ENCODE measurements at regions not wholly inside any gene's neighbourhood (a gene's known extent, or its start where the extent isn't known, plus 50 kb on each side); places are given as distances from the start of the nearest gene placed in this dataset.
"Not testable (repeated sequence)": the region's sequence is repeated elsewhere in the genome, so short reads cannot be mapped to it uniquely, and the experiment has no call there.

- Mint-ChIP-seq H3K4me3 (no peak overlapping the region), H3K9me3 (no peaks in the 10 kb centered on the region), H3K27me3 (ENCODE audit: insufficient read depth) (no peaks in the 10 kb centered on the region), H3K27ac (no peak overlapping the region), H3K36me3 (ENCODE audit: low read depth) (peaks cover 3% of the 10 kb centered on the region), H3K4me1 (peaks cover 19% of the 10 kb centered on the region)
- Histone ChIP-seq H3K4me3 (ENCODE audit: low read length) (no peak overlapping the region), H3K9ac (ENCODE audit: extremely low read depth, low read length, poor library complexity, severe bottlenecking) (no peak overlapping the region), H3K4me1 (ENCODE audit: control insufficient read depth, insufficient read depth, low read length) (no peaks in the 10 kb centered on the region), H3K9me3 (ENCODE audit: control insufficient read depth, low read length) (no peaks in the 10 kb centered on the region), H3K27me3 (ENCODE audit: control insufficient read depth, insufficient read depth, low read length, poor library complexity, severe bottlenecking) (no peaks in the 10 kb centered on the region), H3K36me3 (ENCODE audit: control insufficient read depth, insufficient read depth, low read length) (no peaks in the 10 kb centered on the region), H3K27ac (ENCODE audit: low read depth, low read length) (no peak overlapping the region)
- DNase-seq, result no peak
- WGBS, 2 experiments (ENCODE audit: insufficient coverage in 1 of 2, insufficient read length in 1 of 2), result 80 to 86% methylated on average over 1 to 2 of the region's 3 CpGs
- TF ChIP-seq CTCF (conservative IDR thresholded peaks at IDR 0.05), result no peak
Observed at GRCh38 chr12:14211947-14212387, 153.5 kb upstream of the ATF7IP start.

DNA sequence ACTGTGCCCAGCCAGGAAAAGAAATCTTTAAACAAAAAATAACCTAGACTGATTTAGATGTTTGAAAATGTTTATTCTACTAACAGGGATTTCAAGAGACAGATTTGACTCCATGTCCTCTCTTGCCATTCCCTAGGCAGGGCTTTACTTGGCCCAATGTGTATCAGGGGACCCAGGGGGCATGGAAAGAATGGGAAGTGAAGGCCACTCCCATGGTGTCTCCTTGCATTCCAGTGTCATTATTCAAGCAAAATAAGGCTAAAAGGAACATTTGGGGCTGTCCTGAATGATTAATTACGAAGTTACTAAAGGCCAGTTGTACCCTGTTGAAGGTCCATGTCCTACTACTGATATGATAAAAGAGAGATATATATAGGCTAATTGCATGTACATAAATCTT, 151.9 kb upstream of the ATF7IP start:
- DNase-seq, result peak; percentile 56
- no peak overlapping the region for H3K4me3 ChIP-seq (ENCODE audit: low read length)
- no peaks in the 10 kb centered on the region for H3K4me1 ChIP-seq (ENCODE audit: control insufficient read depth, insufficient read depth, low read length)
- no peak overlapping the region for H3K4me3 Mint-ChIP-seq
- H3K27me3 Mint-ChIP-seq (ENCODE audit: insufficient read depth), result no peaks in the 10 kb centered on the region
- no peak overlapping the region for H3K27ac ChIP-seq (ENCODE audit: low read depth, low read length)
- no peaks in the 10 kb centered on the region for H3K9me3 Mint-ChIP-seq
- H3K27ac Mint-ChIP-seq, result no peak overlapping the region
- H3K27me3 ChIP-seq (ENCODE audit: control insufficient read depth, insufficient read depth, low read length, poor library complexity, severe bottlenecking), result no peaks in the 10 kb centered on the region
- peaks cover 13% of the 10 kb centered on the region for H3K4me1 Mint-ChIP-seq
- H3K36me3 Mint-ChIP-seq (ENCODE audit: low read depth), result no peaks in the 10 kb centered on the region
- 84% methylated on average over 1 of the region's 1 CpG; no CpG with 5 or more reads in 1 of the 2 experiments for WGBS, 2 experiments (ENCODE audit: insufficient coverage in 1 of 2, insufficient read length in 1 of 2)
- no peak for TF ChIP-seq CTCF (conservative IDR thresholded peaks at IDR 0.05)
- H3K9me3 ChIP-seq (ENCODE audit: control insufficient read depth, low read length), result no peaks in the 10 kb centered on the region
- H3K9ac ChIP-seq (ENCODE audit: extremely low read depth, low read length, poor library complexity, severe bottlenecking), result no peak overlapping the region
- H3K36me3 ChIP-seq (ENCODE audit: control insufficient read depth, insufficient read depth, low read length), result no peaks in the 10 kb centered on the region

DNA sequence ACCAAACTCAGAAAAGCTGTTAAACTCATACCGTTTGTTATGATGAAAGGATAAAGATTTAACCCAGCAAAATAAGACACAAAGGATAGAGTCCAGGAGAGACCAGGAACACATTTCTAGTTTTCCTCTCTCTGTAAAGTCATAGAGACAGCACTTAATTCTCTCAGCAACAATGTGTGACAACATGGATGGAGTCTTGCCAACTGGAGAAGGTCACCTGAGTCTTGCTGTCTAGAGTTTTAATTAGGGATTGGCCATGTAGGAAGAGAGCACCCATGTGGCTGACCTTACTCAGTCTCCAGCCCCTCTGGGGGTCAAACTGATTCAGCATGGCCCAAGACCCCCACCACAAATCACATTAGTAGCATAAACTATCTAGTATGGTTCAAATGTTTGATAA, 151.0 kb upstream of the ATF7IP start:
- no peaks in the 10 kb centered on the region for H3K27me3 ChIP-seq (ENCODE audit: control insufficient read depth, insufficient read depth, low read length, poor library complexity, severe bottlenecking)
- H3K4me3 ChIP-seq (ENCODE audit: low read length), result no peak overlapping the region
- no peak for DNase-seq
- no peaks in the 10 kb centered on the region for H3K4me1 ChIP-seq (ENCODE audit: control insufficient read depth, insufficient read depth, low read length)
- no peak overlapping the region for H3K27ac Mint-ChIP-seq
- H3K27me3 Mint-ChIP-seq (ENCODE audit: insufficient read depth), result no peaks in the 10 kb centered on the region
- 100% methylated on average over 1 of the region's 1 CpG; no CpG with 5 or more reads in 1 of the 2 experiments for WGBS, 2 experiments (ENCODE audit: insufficient coverage in 1 of 2, insufficient read length in 1 of 2)
- H3K4me3 Mint-ChIP-seq, result no peak overlapping the region
- no peaks in the 10 kb centered on the region for H3K36me3 Mint-ChIP-seq (ENCODE audit: low read depth)
- TF ChIP-seq CTCF (conservative IDR thresholded peaks at IDR 0.05), result no peak
- H3K27ac ChIP-seq (ENCODE audit: low read depth, low read length), result no peak overlapping the region
- no peaks in the 10 kb centered on the region for H3K9me3 ChIP-seq (ENCODE audit: control insufficient read depth, low read length)
- peaks cover 16% of the 10 kb centered on the region for H3K4me1 Mint-ChIP-seq
- no peaks in the 10 kb centered on the region for H3K36me3 ChIP-seq (ENCODE audit: control insufficient read depth, insufficient read depth, low read length)
- H3K9ac ChIP-seq (ENCODE audit: extremely low read depth, low read length, poor library complexity, severe bottlenecking), result no peak overlapping the region
- no peaks in the 10 kb centered on the region for H3K9me3 Mint-ChIP-seq

DNA sequence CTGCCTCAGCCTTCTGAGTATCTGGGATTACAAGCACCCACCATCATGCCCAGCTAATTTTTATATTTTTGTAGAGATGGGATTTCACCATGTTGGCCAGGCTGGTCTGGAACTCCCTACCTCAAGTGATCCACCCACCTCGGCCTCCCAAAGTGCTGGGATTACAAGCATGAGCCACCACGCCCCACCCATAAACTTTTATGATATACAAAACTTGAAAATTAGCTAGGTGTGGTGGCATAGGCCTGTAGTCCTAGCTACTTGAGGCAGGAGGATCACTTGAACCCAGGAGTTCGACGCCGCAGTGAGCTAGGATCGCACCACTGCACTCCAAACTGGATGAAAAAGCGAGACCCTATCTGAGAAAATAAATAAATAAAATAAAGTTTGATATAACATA, 149.5 kb upstream of the ATF7IP start:
- H3K27ac Mint-ChIP-seq; H3K9me3 ChIP-seq (ENCODE audit: control insufficient read depth, low read length); H3K27me3 Mint-ChIP-seq (ENCODE audit: insufficient read depth); H3K4me3 Mint-ChIP-seq; H3K9ac ChIP-seq (ENCODE audit: extremely low read depth, low read length, poor library complexity, severe bottlenecking); H3K36me3 Mint-ChIP-seq (ENCODE audit: low read depth); H3K27me3 ChIP-seq (ENCODE audit: control insufficient read depth, insufficient read depth, low read length, poor library complexity, severe bottlenecking); H3K9me3 Mint-ChIP-seq; H3K4me1 ChIP-seq (ENCODE audit: control insufficient read depth, insufficient read depth, low read length); H3K36me3 ChIP-seq (ENCODE audit: control insufficient read depth, insufficient read depth, low read length); H3K27ac ChIP-seq (ENCODE audit: low read depth, low read length); DNase-seq; H3K4me3 ChIP-seq (ENCODE audit: low read length): not testable (repeated sequence)
- WGBS, 2 experiments (ENCODE audit: insufficient coverage in 1 of 2, insufficient read length in 1 of 2), result 100% methylated on average over 6 of the region's 7 CpGs; no CpG with 5 or more reads in 1 of the 2 experiments
- H3K4me1 Mint-ChIP-seq, result peaks cover 16% of the 10 kb centered on the region
